DND-41 (cell line): ENCODE measurements at regions not wholly inside any gene's neighbourhood (a gene's known extent, or its start where the extent isn't known, plus 50 kb on each side); places are given as distances from the start of the nearest gene placed in this dataset.

Source experiments
- ATAC-seq: fragments of 200-7000 bp; cut with Tn5 transposase; 3 replicates; pipeline ENCODE4 v1.9.1; 2021; ENCODE audit warnings: low read depth; ENCODE audit not compliant: insufficient read depth
- DNase-seq: peaks from one replicate; pipeline ENCODE4 v3.0.0-alpha.2; 2020
- H2AFZ ChIP-seq: 2 replicates; pipeline ENCODE4 v1.6.0; 2012; ENCODE audit warnings: low read depth, low read length
- H3K27ac ChIP-seq: 2 replicates; pipeline ENCODE4 v1.5.1; 2012; ENCODE audit warnings: low read length, inconsistent platforms
- H3K27me3 ChIP-seq: fragments of 200-600 bp; sonication (generic); 2 replicates; pipeline ENCODE4 v1.6.0; 2012; ENCODE audit warnings: low read length, mild to moderate bottlenecking, inconsistent platforms; ENCODE audit not compliant: insufficient read depth, poor library complexity
- H3K36me3 ChIP-seq: 2 replicates; pipeline ENCODE4 v1.5.1; 2012; ENCODE audit warnings: low read length, inconsistent platforms; ENCODE audit not compliant: insufficient read depth
- H3K4me1 ChIP-seq: 2 replicates; pipeline ENCODE4 v1.5.1; 2012; ENCODE audit warnings: mild to moderate bottlenecking, low read length; ENCODE audit not compliant: insufficient read depth
- H3K4me2 ChIP-seq: 2 replicates; pipeline ENCODE4 v1.6.0; 2012; ENCODE audit warnings: mild to moderate bottlenecking, moderate library complexity, low read length, inconsistent platforms; ENCODE audit not compliant: insufficient read depth
- H3K4me3 ChIP-seq, 2 experiments: fragments of 200-600 bp in 1 of 2; shearing (Covaris generic) in 1 of 2; 2 replicates each; pipeline ENCODE4 v1.5.1; 2012 to 2016; ENCODE audit warnings: inconsistent platforms in 2 of 2, low read length in 2 of 2, mild to moderate bottlenecking in 2 of 2, low read depth in 1 of 2, moderate library complexity in 1 of 2
- H3K79me2 ChIP-seq: 2 replicates; pipeline ENCODE4 v1.6.0; 2012; ENCODE audit warnings: low read length, inconsistent platforms; ENCODE audit not compliant: insufficient read depth
- H3K9ac ChIP-seq: 2 replicates; pipeline ENCODE4 v1.6.0; 2012; ENCODE audit warnings: low read depth, mild to moderate bottlenecking, inconsistent platforms, low read length, moderate library complexity
- H3K9me3 ChIP-seq: 2 replicates; pipeline ENCODE4 v1.5.1; 2012; ENCODE audit warnings: low read length, moderate library complexity, mild to moderate bottlenecking, inconsistent platforms; ENCODE audit not compliant: insufficient read depth, severe bottlenecking
- H4K20me1 ChIP-seq: 2 replicates; pipeline ENCODE4 v1.6.0; 2012; ENCODE audit warnings: low read length; ENCODE audit not compliant: insufficient read depth
- CTCF ChIP-seq: IDR thresholded peaks from 2 replicates; pipeline ENCODE4 v1.5.1; 2012; ENCODE audit warnings: borderline replicate concordance, low read length, moderate library complexity, mild to moderate bottlenecking; ENCODE audit not compliant: poor library complexity, severe bottlenecking; ENCODE audit errors: extremely low read depth
- EZH2 ChIP-seq: IDR thresholded peaks from 3 replicates; pipeline ENCODE4 v1.6.1; 2012; ENCODE audit warnings: borderline replicate concordance, low read depth, mild to moderate bottlenecking, moderate library complexity, low read length, inconsistent platforms; ENCODE audit not compliant: severe bottlenecking

- Histone ChIP-seq H3K79me2 (no peaks in the 10 kb centered on the region), H3K4me2 (no peak overlapping the region), H3K36me3 (peaks cover 5% of the 10 kb centered on the region; the same call in 1 of the 2 replicates), H3K9me3 (peaks cover 22% of the 10 kb centered on the region), H3K27me3 (no peaks in the 10 kb centered on the region), H3K4me1 (peaks cover 9% of the 10 kb centered on the region), H4K20me1 (no peaks in the 10 kb centered on the region), H2AFZ (no peak overlapping the region), H3K9ac (no peak overlapping the region), H3K27ac (no peak overlapping the region), H3K4me3 (no peak overlapping the region)
- ATAC-seq (no peak), DNase-seq (no peak)
- TF ChIP-seq CTCF (no peak), EZH2 (no peak)
These were observed 138.4 kb downstream of the NDUFA10 start for GRCh38 chr2:239886781-239887180.

GRCh38 chr2:239884875-239885274 is 140.3 kb downstream of the NDUFA10 start:
- no peak overlapping the region for H3K4me2 ChIP-seq
- DNase-seq (no peak), ATAC-seq (no peak)

GRCh38 chr2:239884051-239884405 is 141.1 kb downstream of the NDUFA10 start:
- H3K4me1 ChIP-seq, result peaks cover 19% of the 10 kb centered on the region
- TF ChIP-seq CTCF, result no peak
- TF ChIP-seq EZH2, result no peak
- peaks cover 5% of the 10 kb centered on the region; the same call in 1 of the 2 replicates for H3K36me3 ChIP-seq
- H3K4me3 ChIP-seq, result no peak overlapping the region
- H3K9me3 ChIP-seq, result peaks cover 25% of the 10 kb centered on the region
- DNase-seq (peak; percentile 2), ATAC-seq (no peak)
- no peak overlapping the region for H3K27ac ChIP-seq
- H3K4me2 ChIP-seq, result no peak overlapping the region
- H3K79me2 ChIP-seq, result no peaks in the 10 kb centered on the region
- no peaks in the 10 kb centered on the region for H4K20me1 ChIP-seq
- H2AFZ ChIP-seq, result no peak overlapping the region
- no peaks in the 10 kb centered on the region for H3K27me3 ChIP-seq
- H3K9ac ChIP-seq, result no peak overlapping the region

More at GRCh38 chr2:239884875-239885274, 140.3 kb downstream of the NDUFA10 start:
- Histone ChIP-seq H3K9me3 (peaks cover 22% of the 10 kb centered on the region), H3K36me3 (peaks cover 5% of the 10 kb centered on the region; the same call in 1 of the 2 replicates), H3K9ac (no peak overlapping the region), H4K20me1 (no peaks in the 10 kb centered on the region), H3K27me3 (no peaks in the 10 kb centered on the region), H3K4me3 (no peak overlapping the region), H3K27ac (no peak overlapping the region), H3K79me2 (no peaks in the 10 kb centered on the region), H2AFZ (no peak overlapping the region), H3K4me1 (peaks cover 19% of the 10 kb centered on the region)
- TF ChIP-seq CTCF (no peak), EZH2 (no peak)
